ENCODE measurements at regions not wholly inside any gene's neighbourhood (a gene's known extent, or its start where the extent isn't known, plus 50 kb on each side); places are given as distances from the start of the nearest gene placed in this dataset.

DNA sequence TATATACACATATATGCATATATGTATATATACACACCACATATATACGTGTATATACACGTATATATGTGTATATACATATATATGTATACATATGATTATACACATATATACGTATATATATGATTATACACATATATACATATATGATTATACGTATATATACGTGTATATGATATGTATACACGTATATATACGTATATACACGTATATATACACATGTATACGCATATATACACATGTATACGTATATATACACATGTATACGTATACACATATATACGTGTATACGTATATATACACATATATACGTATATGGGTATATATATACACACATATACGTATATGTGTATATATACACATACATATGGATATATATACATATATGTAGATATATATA, 62.1 kb upstream of the HMGXB4 start:
- Histone ChIP-seq H3K4me2 (ENCODE audit: control insufficient read depth, insufficient read depth) (no peak overlapping the region), H4K20me1 (ENCODE audit: control insufficient read depth, insufficient read depth) (no peaks in the 10 kb centered on the region), H3K4me3 (no peak overlapping the region), H3K36me3 (ENCODE audit: control insufficient read depth in 2 of 2, insufficient read depth in 2 of 2, low read length in 1 of 2) (peaks cover 0 to 3% of the 10 kb centered on the region in 2 experiments; a peak in 1 of 4 replicates), H3K9me3 (replicated peaks; ENCODE audit: control insufficient read depth, insufficient read depth, low read length) (no peaks in the 10 kb centered on the region; the same call in 1 of the 3 replicates), H3K9ac (ENCODE audit: control insufficient read depth, insufficient read depth, low read length) (no peak overlapping the region), H2AFZ (ENCODE audit: control insufficient read depth, low read depth, low read length) (no peak overlapping the region), H3K4me1 (ENCODE audit: control insufficient read depth, insufficient read depth, low read length) (peaks cover 8% of the 10 kb centered on the region; the same call in 1 of the 2 replicates), H3K27me3 (replicated peaks in 1 of 2; ENCODE audit: control insufficient read depth in 2 of 2, insufficient read depth in 2 of 2, low read length in 1 of 2) (no peaks in the 10 kb centered on the region), H3K79me2 (ENCODE audit: control insufficient read depth, insufficient read depth, low read length) (no peaks in the 10 kb centered on the region), H3K27ac (ENCODE audit: control insufficient read depth, insufficient read depth) (no peak overlapping the region)
- 54% methylated on average over 15 of the region's 15 CpGs for WGBS (ENCODE audit: insufficient coverage, insufficient replicate concordance, low lambda C conversion rate, missing lambda C conversion rate)
- DNase-seq (ENCODE audit: low read depth, low spot score) (no peak), FAIRE-seq (no peak), ATAC-seq (no peak)
- CTCF ChIA-PET: interaction anchor here (0.6 kb wide), 1 partner anchor 729 kb away, joined by 4 read pairs; no protein-coding TSS in a partner anchor
- RAD21 ChIA-PET (ENCODE audit: unreplicated experiment): no interaction called here
- TF ChIP-seq CREB1 (IDR thresholded peaks at IDR 0.05; ENCODE audit: low read depth) (no peak), REST (IDR thresholded peaks at IDR 0.05; ENCODE audit: low read depth, low read length) (no peak), ZBED1 (IDR thresholded peaks at IDR 0.05; ENCODE audit: borderline replicate concordance) (no peak), CBX3 (IDR thresholded peaks at IDR 0.05; ENCODE audit: borderline replicate concordance, low read depth) (no peak), SPI1 (IDR thresholded peaks at IDR 0.05; ENCODE audit: borderline replicate concordance, insufficient read depth, low read depth, low read length) (no peak), PAX8 (IDR thresholded peaks at IDR 0.05) (no peak), HDGF (IDR thresholded peaks at IDR 0.05) (no peak), SP1 (IDR thresholded peaks at IDR 0.05; ENCODE audit: low read depth, low read length) (no peak), IKZF2 (IDR thresholded peaks at IDR 0.05) (no peak), MYC (IDR thresholded peaks at IDR 0.05; ENCODE audit: insufficient read depth, insufficient read length, insufficient replicate concordance, low read length, severe bottlenecking) (no peak), HDAC6 (IDR thresholded peaks at IDR 0.05; ENCODE audit: unreplicated experiment) (no peak), WRNIP1 (IDR thresholded peaks at IDR 0.05; ENCODE audit: borderline replicate concordance, low read depth, low read length) (no peak)
- TF ChIP-seq, protein P1, sequence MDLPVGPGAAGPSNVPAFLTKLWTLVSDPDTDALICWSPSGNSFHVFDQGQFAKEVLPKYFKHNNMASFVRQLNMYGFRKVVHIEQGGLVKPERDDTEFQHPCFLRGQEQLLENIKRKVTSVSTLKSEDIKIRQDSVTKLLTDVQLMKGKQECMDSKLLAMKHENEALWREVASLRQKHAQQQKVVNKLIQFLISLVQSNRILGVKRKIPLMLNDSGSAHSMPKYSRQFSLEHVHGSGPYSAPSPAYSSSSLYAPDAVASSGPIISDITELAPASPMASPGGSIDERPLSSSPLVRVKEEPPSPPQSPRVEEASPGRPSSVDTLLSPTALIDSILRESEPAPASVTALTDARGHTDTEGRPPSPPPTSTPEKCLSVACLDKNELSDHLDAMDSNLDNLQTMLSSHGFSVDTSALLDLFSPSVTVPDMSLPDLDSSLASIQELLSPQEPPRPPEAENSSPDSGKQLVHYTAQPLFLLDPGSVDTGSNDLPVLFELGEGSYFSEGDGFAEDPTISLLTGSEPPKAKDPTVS (IDR thresholded peaks at IDR 0.05; ENCODE audit: low read depth, low read length): no peak
- TF ChIP-seq, protein P2, sequence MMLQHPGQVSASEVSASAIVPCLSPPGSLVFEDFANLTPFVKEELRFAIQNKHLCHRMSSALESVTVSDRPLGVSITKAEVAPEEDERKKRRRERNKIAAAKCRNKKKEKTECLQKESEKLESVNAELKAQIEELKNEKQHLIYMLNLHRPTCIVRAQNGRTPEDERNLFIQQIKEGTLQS (IDR thresholded peaks at IDR 0.05; ENCODE audit: borderline replicate concordance, extremely low read depth, low read depth, low read length): no peak
- SMC1A ChIA-PET (ENCODE audit: uncharacterized antibody, unreplicated experiment): interaction anchor here (3.5 kb wide), 1 partner anchor 12 kb away, joined by 18 read pairs; no protein-coding TSS in a partner anchor
- POLR2A ChIA-PET: no interaction called here
- in situ Hi-C loops (cut with MboI): no loop called here
- intact Hi-C loops (cut with micrococcal nuclease; ENCODE audit: unreplicated experiment): no loop called here
- BruUV-seq (replicated peaks): no TSS peak
